ENCODE measurements at regions not wholly inside any gene's neighbourhood (a gene's known extent, or its start where the extent isn't known, plus 50 kb on each side); places are given as distances from the start of the nearest gene placed in this dataset.

- no peak for TF ChIP-seq ZBTB10 (tag by site-specific recombination; IDR thresholded peaks at IDR 0.05)
- no peak for TF ChIP-seq ZNF571 (tag by site-specific recombination; IDR thresholded peaks at IDR 0.05)
- TF ChIP-seq ZNF776 (tag by site-specific recombination; IDR thresholded peaks at IDR 0.05; ENCODE audit: borderline replicate concordance), result no peak
- TF ChIP-seq ZSCAN18 (tag by site-specific recombination; IDR thresholded peaks at IDR 0.05), result no peak
- no peak for TF ChIP-seq ZNF704 (tag by site-specific recombination; IDR thresholded peaks at IDR 0.05)
- 0 out of 2 replicates have a peak, but pooled peaks have one; percentile 48 for TF ChIP-seq MEIS1 (CRISPR knock-in tag; IDR thresholded peaks at IDR 0.05; ENCODE audit: borderline replicate concordance)
- TF ChIP-seq ZNF654 (tag by site-specific recombination; IDR thresholded peaks at IDR 0.05; ENCODE audit: low read depth), result no peak
- TF ChIP-seq ZSCAN30 (tag by site-specific recombination; IDR thresholded peaks at IDR 0.05), result 0 out of 2 replicates have a peak, but pooled peaks have one; percentile 22
- peak; percentile 96 for TF ChIP-seq INSM2 (tag by site-specific recombination; IDR thresholded peaks at IDR 0.05)
- peak; percentile 40; the same call in 1 of the 2 replicates for TF ChIP-seq ZFP37 (tag by site-specific recombination; IDR thresholded peaks at IDR 0.05)
- no peak for TF ChIP-seq ZBTB48 (tag by site-specific recombination; IDR thresholded peaks at IDR 0.05)
- peak; percentile 68 for TF ChIP-seq ZBTB21 (tag by site-specific recombination; IDR thresholded peaks at IDR 0.05)
- no peak for TF ChIP-seq ZNF610 (tag by site-specific recombination; IDR thresholded peaks at IDR 0.05; ENCODE audit: borderline replicate concordance)
- no peak for TF ChIP-seq ZBTB7A (tag by site-specific recombination; IDR thresholded peaks at IDR 0.05; ENCODE audit: low read depth)
- TF ChIP-seq KLF9 (tag by site-specific recombination; IDR thresholded peaks at IDR 0.05; ENCODE audit: low read depth), result no peak
- no peak for TF ChIP-seq ZNF221 (tag by site-specific recombination; IDR thresholded peaks at IDR 0.05; ENCODE audit: borderline replicate concordance)
- TF ChIP-seq ZNF626 (tag by site-specific recombination; IDR thresholded peaks at IDR 0.05), result no peak
- no peak for TF ChIP-seq ZNF830 (tag by site-specific recombination; IDR thresholded peaks at IDR 0.05; ENCODE audit: low read depth)
- TF ChIP-seq PRDM10 (tag by site-specific recombination; IDR thresholded peaks at IDR 0.05), result peak; percentile 79
- TF ChIP-seq KLF17 (tag by site-specific recombination; IDR thresholded peaks at IDR 0.05), result peak; percentile 96
- peak; percentile 50; the same call in 1 of the 2 replicates for TF ChIP-seq ZNF692 (tag by site-specific recombination; IDR thresholded peaks at IDR 0.05)
- TF ChIP-seq ZNF391 (tag by site-specific recombination; IDR thresholded peaks at IDR 0.05; ENCODE audit: borderline replicate concordance, low read depth), result peak; percentile 54; the same call in 1 of the 2 replicates
- TF ChIP-seq ZNF623 (tag by site-specific recombination; IDR thresholded peaks at IDR 0.05), result no peak
- TF ChIP-seq ZNF324 (tag by site-specific recombination; IDR thresholded peaks at IDR 0.05), result 0 out of 2 replicates have a peak, but pooled peaks have one; percentile 59
- no peak for TF ChIP-seq ZNF549 (tag by site-specific recombination; IDR thresholded peaks at IDR 0.05)
- TF ChIP-seq ZBTB8A (tag by site-specific recombination; IDR thresholded peaks at IDR 0.05), result peak; percentile 56
- TF ChIP-seq ZNF37A (tag by site-specific recombination; IDR thresholded peaks at IDR 0.05), result no peak
Measured at GRCh38 chr11:27209562-27210005, 153.4 kb downstream of the CCDC34 start (continued).
